Body of pancreas (tissue), 4 donors: ENCODE measurements at regions not wholly inside any gene's neighbourhood (a gene's known extent, or its start where the extent isn't known, plus 50 kb on each side); places are given as distances from the start of the nearest gene placed in this dataset.

Source experiments
- ATAC-seq: fragments of 150-250 bp; one replicate; pipeline ENCODE4 v1.9.1; 2016
- DNase-seq, 4 donors: peaks; one replicate each; pipeline ENCODE4 v3.0.0-alpha.2; 2019
- H3K27ac ChIP-seq, 4 donors: fragments of 200-600 bp; sonication (generic); 1 replicate in 3 of 4; 2 replicates in 1 of 4; pipeline versions ENCODE4 v1.5.1 to v1.6.1; 2016 to 2019; ENCODE audit warnings: mild to moderate bottlenecking in 1 of 4, mixed read lengths in 1 of 4, moderate library complexity in 1 of 4
- H3K27me3 ChIP-seq, 2 donors: fragments of 200-600 bp; sonication (generic); one replicate each; pipeline ENCODE4 v1.6.0; 2016; ENCODE audit warnings: mild to moderate bottlenecking in 1 of 2
- H3K36me3 ChIP-seq, 2 donors: fragments of 200-600 bp; sonication (generic); replicated peaks in 1 of 2; 2 replicates each; pipeline ENCODE4 v1.5.1; 2016; ENCODE audit warnings: low read depth in 2 of 2; ENCODE audit not compliant: insufficient read depth in 1 of 2
- H3K4me1 ChIP-seq: fragments of 200-600 bp; sonication (generic); one replicate; pipeline ENCODE4 v1.6.0; 2016
- H3K4me3 ChIP-seq, 2 donors: fragments of 200-600 bp; sonication (generic); 1 replicate in 1 of 2; 2 replicates in 1 of 2; pipeline ENCODE4 v1.5.1; 2016 to 2019
- H3K9me3 ChIP-seq, 3 donors: fragments of 200-600 bp; sonication (generic); 1 replicate in 2 of 3; 2 replicates in 1 of 3; pipeline ENCODE4 v1.5.1; 2016
- CTCF ChIP-seq, 7 experiments: fragments of 450-650 bp in 4 of 7; fragments of 200-600 bp in 3 of 7; sonication (generic) in 3 of 7; IDR thresholded peaks; one replicate each; pipeline ENCODE4 v1.5.1; 2016 to 2019; ENCODE audit warnings: antibody characterized with exemption in 7 of 7
- POLR2A ChIP-seq, 3 donors: fragments of 450-650 bp; IDR thresholded peaks; one replicate each; pipeline ENCODE4 v1.6.1; 2016; ENCODE audit warnings: antibody characterized with exemption in 3 of 3, mild to moderate bottlenecking in 2 of 3
- WGBS, 2 donors: methylation state at CpG; one replicate each; pipeline ENCODE4 v1.1.5; 2017; 5-methylcytosine and 5-hydroxymethylcytosine counted together
- intact Hi-C: fragments of 100-400 bp; cut with DNase I; formaldehyde crosslinking; loops from one replicate; pipeline ENCODE4 v1.15.1; 2023

GRCh38 chr3:43783987-43784639 is 93.4 kb downstream of the ABHD5 start:
- Histone ChIP-seq H3K9me3 (no peaks in the 10 kb centered on the region), H3K4me3 (no peak overlapping the region), H3K27me3 (no peaks in the 10 kb centered on the region), H3K27ac (no peak overlapping the region), H3K36me3 (no peaks in the 10 kb centered on the region), H3K4me1 (no peaks in the 10 kb centered on the region)
- DNase-seq (no peak), ATAC-seq (no peak)
- WGBS, 2 donors: 89 to 95% methylated on average over 6 of the region's 6 CpGs
- no peak for TF ChIP-seq POLR2A (IDR thresholded peaks at IDR 0.05)
- no peak for TF ChIP-seq CTCF (IDR thresholded peaks at IDR 0.05)
- intact Hi-C loops: no loop called here

GRCh38 chr3:43784640-43785011 is 93.9 kb downstream of the ABHD5 start:
- intact Hi-C loops: no loop called here
- ATAC-seq (no peak), DNase-seq (no peak)
- H3K4me3 ChIP-seq: no peak overlapping the region
- no peaks in the 10 kb centered on the region for H3K36me3 ChIP-seq
- no peak overlapping the region for H3K27ac ChIP-seq
- no peaks in the 10 kb centered on the region for H3K9me3 ChIP-seq
- no peaks in the 10 kb centered on the region for H3K27me3 ChIP-seq
- no peaks in the 10 kb centered on the region for H3K4me1 ChIP-seq
- no peak for TF ChIP-seq CTCF (IDR thresholded peaks at IDR 0.05)
- TF ChIP-seq POLR2A (IDR thresholded peaks at IDR 0.05): no peak
- WGBS, 2 donors: 60 to 67% methylated on average over 4 of the region's 4 CpGs

- no peak for DNase-seq
- WGBS, 2 donors: 64 to 65% methylated on average over 8 of the region's 8 CpGs
- Histone ChIP-seq H3K9me3 (no peaks in the 10 kb centered on the region), H3K27me3 (no peaks in the 10 kb centered on the region), H3K27ac (no peak overlapping the region), H3K36me3 (no peaks in the 10 kb centered on the region), H3K4me1 (no peaks in the 10 kb centered on the region), H3K4me3 (no peak overlapping the region)
- ATAC-seq: no peak
- TF ChIP-seq CTCF (IDR thresholded peaks at IDR 0.05): no peak
- TF ChIP-seq POLR2A (IDR thresholded peaks at IDR 0.05): no peak
- intact Hi-C loops: no loop called here
Measured at GRCh38 chr3:43785551-43785950, 94.8 kb downstream of the ABHD5 start.

GRCh38 chr3:43786102-43786501 is 95.4 kb downstream of the ABHD5 start:
- Histone ChIP-seq H3K27ac (no peak overlapping the region), H3K4me1 (no peaks in the 10 kb centered on the region), H3K36me3 (no peaks in the 10 kb centered on the region), H3K9me3 (no peaks in the 10 kb centered on the region), H3K4me3 (no peak overlapping the region), H3K27me3 (no peaks in the 10 kb centered on the region)
- 15 to 22% methylated on average over 3 of the region's 3 CpGs for WGBS, 2 donors
- no peak for DNase-seq
- TF ChIP-seq CTCF (IDR thresholded peaks at IDR 0.05) (no peak), POLR2A (IDR thresholded peaks at IDR 0.05) (no peak)
- intact Hi-C loops: no loop called here
- ATAC-seq: no peak
